GM18511 (cell line): ENCODE measurements at regions not wholly inside any gene's neighbourhood (a gene's known extent, or its start where the extent isn't known, plus 50 kb on each side); places are given as distances from the start of the nearest gene placed in this dataset.

Experiments used
- ATAC-seq: cut with Tn5 transposase; IDR thresholded peaks from one replicate; pipeline ENCODE4 v1.9.1; 2021; ENCODE audit warnings: mild to moderate bottlenecking, moderate library complexity; ENCODE audit not compliant: unreplicated experiment

DNA sequence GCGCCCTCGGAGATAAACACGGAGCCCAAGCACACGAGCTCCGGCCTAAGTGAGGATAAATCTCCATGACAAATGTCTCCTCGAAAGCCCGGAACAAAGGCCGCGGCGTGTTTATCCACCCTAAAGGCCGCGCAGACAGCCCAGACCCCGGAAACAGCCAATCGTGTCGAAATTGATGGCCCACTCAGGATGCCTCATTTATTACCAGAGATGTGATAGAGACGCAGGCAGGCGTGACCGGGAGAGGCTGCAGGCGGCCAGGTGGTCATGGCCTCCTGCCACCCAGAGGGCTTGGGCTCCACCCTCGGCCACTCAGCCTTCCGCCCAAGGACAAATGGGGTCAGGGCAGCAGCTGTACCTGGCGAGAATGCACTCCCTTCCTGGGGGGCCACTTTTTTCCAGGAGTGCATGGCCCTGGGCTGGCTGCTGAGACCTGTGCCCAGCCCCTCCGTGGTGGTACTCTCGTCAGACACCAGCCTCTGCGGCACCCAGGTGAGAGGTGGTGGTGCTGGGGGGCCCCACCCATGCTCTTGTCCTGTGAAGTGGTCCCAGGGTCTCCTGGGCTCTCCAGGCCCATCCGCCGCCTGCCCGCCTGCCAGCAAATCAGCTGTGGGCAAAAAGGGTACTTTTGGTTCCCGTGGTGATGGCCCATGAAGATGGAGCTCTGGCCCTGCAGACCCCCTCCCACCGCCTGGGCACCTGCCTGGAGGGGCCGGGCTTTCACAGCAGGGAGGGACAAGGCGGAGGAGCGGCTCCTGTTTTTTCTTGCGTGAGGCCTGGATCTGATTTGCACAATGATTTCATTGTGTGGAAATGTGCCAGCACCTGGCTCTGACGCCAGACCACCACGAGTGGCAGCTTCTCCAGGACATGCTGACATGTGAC lies 211.5 kb upstream of the C14orf180 start:
- ATAC-seq: no peak

DNA sequence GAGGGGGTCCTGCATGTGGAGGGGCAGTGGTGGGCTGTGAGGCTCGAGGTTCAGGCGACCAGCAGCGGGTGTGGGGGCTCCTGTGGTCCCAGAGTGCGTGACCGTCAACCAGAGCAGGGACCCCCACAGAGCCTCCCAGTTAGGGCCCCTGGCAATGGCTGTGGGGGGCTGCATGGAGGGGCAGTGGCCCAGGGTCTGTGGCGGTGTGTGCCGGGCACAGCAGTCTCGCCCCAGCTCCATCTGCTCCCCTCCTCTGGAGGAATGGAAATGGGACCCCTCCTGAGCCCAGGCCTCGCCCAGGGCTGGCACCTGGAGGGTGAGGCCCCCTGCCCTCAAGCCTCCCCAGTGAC lies 210.8 kb upstream of the C14orf180 start:
- no peak for ATAC-seq

DNA sequence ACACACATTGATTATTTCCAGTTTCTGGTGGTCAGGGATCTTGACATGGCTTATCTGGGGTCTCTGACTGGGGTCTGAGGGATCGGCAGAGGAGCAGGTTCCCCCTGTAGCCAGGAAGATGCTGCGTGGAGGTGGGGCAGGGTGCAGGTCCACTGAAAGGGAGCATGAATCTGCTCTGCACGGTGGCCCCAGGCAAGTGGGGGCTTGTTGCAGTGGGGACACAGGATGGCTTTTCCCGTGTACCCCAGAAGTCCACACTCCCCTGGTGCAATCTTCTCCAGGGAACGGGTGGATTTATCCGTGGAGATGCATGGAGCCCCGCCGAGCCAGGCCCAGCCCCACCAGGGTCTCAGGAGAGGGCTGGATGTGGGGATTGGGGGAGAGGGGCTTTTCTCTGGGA lies 210.4 kb upstream of the C14orf180 start:
- ATAC-seq: no peak

DNA sequence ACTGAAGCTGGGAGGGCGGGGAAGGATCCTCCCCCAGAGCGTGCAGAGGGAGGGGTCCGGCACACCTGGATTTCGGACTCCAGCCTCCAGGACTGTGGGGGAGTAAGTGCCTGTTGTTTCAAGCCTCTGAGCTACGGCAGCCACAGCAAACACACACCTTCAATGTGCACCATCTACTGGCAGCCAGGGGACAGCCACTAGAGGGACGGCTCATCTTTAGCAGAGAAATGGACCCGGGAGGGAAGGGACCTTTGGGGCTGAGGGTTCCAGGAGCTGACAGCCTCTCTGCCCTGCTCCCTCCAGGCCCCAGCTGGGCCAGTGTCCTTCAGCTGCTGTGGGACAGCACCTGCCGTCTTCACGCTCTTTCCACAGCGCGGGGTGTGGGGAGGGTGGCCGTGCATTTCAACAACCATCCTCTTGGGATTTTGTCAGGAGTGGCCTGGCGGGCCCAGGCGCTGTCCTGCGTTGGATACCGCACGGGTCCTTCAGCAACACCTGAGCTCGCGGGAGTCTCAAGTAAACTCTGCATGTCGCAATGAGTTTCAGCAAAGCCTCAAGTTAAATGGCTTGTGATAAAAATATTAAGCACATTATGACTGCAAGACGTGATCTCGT lies 209.2 kb upstream of the C14orf180 start:
- ATAC-seq: no peak

DNA sequence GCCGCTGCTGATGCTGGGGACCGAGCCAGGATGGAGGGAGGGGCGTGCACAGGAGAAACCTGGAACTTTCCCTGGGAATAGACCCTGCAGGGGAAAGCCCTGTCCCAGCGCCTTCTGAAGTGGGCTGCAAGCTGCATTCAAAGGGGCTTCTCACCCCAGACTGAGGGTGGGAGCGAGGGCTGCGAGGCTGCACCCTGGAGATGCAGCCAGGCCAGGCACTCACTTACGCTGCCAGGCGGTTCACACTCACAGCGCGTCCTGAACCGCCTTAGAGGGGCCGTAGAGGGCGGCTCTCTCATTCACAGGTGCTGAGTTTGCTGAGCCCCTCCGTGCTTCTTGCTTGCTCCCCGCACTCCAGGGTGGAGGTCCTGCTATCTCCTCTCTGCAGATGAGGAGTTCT lies 208.5 kb upstream of the C14orf180 start:
- ATAC-seq: no peak

DNA sequence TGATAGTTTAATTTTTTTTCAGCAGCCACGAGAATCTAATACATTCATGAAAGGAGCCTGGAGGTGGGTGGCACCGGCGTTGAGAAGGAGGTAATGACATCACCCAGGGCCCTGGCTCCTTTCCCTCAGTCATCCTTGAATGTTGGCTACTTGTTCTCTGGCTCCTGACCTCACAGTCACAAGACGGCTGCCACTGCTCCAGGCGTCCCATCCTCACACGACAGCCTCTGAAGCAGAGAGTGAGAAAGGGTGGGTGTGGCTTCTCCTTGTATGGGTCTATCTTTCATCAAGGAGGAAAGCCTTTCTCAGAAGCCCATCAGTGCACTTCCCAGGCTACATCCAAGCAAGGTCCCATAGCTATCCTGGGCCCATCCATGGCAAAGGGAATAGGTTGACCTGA lies 207.6 kb upstream of the C14orf180 start:
- no peak for ATAC-seq

DNA sequence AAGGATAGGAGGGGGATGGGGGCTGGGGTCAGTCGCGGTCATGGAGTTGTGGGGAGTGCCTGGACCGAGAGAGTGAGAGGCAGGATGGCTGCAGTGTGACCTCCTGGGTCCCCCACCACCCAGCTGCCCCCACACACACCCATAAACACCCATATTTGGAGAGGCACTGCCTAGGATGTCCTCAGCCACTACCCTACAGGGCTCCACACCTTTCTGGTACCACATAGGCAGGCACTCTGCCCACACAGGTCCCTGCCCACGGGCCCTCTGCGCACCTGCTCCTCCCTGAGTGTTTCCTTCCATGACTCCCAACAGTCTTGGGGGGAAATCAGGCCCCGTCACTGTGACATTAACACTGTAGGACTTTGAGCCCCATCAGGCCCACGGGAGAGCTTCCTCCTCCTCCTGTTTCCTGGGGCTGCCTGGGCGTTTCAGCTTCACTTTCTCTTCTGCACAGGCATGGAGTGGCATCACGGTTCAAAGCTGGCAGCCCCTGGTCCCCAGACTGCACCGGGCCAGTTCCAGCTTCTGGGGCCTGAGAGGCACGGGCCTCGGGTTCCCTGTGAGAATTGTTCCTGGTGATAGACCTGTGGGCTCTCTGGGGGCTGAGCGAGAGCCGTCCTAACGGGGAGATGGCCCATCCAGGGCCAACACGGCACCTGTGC lies 207.0 kb upstream of the C14orf180 start:
- ATAC-seq: no peak

DNA sequence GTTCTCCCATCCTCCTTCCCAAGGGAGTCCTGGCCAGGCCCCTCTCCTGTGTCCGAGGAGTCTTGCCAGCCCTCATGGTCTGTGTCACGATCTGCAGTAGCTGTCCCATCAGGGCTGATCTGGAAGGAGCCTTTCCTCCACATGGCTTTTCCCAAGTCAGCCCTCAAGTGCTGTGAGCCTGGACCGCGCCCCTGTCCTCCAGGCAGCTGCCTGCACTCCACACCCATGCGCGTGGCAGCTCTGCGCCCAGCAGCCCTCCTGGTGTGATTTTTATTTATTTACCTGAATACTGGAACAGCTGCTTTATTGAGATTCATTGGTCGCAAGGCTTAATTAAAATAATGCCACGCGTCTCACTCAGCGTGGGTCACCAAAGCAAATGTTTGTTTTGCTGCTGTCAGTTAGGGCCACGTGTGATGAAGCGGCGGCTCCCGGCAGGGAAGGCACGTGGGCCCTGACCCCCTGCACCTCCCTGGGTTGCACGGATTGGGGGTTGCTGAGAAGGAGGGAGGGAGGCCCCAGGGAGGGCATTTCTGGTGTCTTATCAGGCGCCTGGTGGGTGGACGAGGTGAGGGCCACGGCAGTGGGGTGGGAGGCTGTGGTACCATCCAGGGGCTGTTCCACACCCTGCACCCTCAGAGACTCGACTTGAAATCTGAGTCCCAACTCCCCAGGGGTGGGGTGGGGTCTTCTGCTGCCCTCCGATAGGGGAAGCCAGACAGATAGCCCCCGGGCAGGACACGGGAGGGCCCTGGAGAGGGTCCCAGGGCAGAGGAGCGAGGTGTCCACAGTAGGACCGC lies 206.3 kb upstream of the C14orf180 start:
- no peak for ATAC-seq

DNA sequence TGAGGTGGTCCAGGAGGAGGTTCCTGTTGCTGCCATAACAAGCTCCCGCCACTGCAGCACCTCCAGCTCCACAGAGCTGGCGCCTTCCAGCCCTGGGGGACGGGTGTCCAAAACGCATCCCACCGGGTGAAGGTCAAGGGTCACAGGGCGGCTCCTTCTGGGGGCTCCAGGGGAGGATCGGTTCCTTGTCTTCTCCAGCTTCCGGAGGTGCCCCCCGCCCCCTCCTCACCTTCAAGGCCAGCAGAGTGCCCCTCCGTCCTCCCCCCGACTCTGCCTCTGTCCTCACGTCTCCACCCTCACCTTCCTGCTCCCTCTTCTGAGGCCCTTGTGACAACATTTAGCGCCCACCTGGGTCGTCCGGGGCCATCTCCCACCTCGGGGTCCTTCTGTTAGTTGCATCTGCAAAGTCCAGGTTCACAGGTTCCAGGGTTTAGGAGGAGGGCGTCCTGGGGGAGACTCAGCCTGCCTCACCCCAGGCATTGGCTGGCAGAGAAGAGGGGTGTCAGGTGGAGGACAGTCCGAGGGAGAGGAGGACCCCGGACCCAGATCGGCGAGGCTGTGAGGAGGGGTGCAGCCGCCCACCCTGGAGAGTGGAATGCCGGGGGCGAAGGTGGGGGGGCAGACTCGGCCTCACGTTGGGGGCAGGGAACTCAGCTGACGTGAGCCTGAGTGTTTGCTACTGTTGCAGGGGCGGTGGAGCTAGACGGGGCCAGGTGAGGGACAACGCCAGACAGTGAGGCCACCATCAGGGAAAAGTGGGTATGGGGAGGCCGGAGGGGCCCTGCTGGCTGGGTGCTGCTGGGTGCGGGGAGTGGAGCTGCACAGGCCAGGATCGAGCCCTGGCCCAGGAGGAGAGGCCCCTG lies 205.5 kb upstream of the C14orf180 start:
- ATAC-seq: no peak

DNA sequence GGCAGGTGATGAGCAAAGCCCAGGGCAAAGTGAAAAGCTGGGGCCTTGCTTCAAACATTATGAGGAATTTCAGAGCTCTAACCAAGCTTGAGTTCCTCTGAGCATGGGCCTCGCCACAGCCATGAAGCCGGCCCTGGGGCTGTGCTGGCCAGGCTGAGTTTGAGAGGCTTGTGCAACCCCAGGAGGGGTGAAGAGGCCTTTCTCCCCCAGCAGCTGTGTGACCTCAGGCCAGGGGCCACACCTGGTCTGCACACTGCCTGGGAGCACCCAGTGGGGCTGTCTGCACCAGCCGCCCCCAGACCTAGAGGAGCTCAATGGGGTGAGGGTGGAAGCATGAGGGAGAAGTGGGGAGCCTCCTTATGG lies 204.9 kb upstream of the C14orf180 start:
- ATAC-seq: no peak

DNA sequence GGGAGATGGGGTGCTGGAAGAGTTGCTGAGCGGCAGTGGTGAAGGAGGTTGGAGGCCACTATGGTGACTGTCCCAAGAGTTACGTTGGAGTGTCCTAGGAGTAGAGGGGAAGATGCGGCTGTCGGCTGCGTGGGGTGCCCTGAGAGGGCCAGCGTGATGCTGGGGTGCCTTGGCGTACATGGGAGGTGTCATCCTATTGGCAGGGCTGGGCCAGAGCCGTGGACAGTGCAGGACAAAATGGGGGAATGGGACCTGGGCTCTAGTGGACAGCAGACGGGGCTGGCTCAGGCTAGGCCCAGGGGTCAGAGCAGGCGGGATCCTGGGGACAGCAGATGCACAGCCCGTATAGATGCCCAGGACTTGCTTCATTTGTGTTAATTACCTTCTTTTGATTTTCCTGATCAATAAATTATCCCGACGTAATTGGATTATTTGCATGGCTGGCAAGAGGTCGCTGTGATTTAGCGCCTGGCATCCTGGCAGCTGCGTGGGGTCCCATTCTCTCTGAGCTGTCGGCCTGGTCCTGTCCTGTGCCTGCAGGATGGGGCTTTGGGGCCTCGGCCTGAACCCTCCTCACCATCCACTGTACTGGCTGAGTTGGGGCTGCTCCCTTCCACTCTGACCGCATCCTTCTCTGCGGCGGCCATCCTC lies 203.9 kb upstream of the C14orf180 start:
- ATAC-seq: no peak

DNA sequence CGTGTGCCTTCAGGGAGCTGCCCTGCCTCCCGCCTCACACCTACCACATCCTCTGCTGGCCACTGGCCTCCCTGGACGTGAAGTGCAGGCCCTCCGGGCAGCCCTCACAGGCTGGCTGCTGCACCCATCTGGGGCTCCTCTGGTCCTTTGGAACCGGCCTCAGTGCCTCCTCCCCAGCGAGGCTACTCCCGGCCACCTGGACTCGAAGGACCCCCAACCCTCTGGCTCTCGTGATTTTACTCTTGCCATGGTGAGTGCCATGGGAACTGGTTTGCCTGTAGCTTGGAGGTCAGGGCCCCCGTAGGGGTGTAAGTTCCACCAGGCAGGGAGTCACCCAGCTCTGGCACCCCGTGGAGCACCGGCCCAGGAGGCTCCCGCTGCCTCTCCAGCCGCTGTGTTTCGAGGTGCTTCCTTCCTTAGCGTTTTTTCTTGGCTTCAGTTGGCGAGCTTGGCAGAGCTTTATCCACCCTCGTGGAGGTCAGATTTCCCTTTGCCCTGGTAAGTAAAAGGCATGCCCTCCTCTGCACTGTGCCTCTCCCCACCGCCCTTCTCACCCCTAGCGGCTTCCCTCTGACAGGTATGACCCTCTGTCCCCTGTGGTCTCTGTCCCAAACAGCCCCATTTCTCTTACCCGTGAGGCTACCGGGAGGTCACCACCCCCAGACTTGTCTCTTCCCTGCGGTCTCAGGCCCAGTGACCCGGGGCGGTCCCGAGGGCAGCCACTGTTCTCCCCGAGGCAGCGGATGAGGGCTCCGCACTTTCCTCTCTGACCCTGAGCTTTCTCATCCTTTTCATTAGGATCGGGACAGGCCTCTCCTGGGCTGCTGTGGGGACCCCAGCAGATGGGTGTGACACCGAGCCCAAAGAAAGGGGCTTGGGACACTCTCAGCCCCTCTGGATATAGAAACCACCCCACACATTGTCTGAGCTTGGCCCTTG lies 203.1 kb upstream of the C14orf180 start:
- ATAC-seq: no peak

DNA sequence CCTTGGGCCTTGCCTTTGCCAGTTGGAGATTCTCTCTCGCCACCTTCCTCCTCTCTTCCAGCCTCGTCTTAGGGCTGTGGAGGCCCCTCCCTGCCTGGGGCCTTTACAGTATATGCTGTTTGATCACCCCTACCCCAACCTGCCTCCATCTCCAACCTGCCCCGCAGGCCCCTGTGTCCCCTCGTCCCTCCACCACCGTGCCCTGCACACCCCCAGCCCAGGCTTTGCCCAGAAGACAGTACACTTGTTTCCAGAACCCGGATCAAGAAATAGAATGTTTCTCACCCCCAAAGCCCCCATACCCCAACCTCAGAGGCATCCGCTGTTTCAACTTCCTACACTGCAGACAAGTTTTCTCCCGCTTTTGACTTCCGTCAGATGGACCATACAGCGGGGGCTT lies 202.3 kb upstream of the C14orf180 start:
- no peak for ATAC-seq

DNA sequence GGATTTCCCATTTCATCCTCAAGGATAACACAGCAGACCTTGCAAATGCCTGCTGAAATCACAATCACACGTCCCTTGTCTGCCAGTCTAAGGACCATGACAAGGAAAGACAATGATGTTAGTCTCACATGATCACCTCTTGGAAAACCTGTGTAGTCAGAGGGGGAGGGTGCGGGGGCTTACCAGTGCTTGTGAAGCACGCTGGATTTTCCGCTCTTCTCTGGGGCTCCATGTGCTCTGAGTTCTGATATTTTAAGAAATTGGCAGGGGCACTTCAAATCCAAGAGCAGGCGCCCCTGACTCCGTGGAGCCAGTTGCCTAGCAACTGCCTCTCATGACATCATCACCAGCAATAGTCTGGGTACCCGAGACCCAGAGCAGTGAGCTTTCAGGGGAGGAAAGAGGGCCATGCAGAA lies 200.9 kb upstream of the C14orf180 start:
- no peak for ATAC-seq

DNA sequence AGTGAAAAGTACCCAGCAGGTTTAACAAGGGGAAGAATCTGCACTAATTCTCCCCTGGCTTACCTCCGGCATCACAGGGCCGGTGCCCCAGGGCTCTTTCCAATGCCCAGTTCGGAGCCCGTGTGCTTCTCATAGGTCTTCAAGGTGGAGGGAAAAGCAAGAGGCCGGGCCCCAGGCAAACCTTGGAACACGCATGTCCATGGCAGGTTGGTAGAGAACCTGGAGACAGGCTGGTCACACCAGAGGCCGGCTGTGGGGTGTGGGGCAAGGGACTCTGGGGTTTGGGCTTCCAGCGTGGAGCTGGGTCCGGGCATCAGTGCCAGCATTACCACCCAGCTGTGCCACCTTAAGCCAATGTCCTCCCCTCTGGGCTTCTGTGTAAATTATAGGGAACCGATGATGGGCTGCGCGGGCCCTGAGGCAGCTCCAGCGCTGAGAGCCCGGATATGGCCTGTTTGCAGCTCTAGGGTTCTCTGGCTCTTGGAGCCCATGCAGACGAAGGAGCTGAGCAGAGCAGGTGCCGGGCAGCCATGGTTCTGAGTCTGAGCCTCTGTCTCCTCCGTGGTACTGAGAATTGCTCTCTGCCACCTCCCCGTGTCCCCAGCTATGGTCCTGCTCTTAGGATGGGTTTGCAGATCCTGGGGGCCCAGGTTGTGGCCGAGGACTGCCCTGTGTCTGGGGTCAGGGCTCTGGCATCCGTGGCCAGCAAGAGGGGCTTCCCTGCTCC lies 197.0 kb upstream of the C14orf180 start:
- ATAC-seq: no peak

DNA sequence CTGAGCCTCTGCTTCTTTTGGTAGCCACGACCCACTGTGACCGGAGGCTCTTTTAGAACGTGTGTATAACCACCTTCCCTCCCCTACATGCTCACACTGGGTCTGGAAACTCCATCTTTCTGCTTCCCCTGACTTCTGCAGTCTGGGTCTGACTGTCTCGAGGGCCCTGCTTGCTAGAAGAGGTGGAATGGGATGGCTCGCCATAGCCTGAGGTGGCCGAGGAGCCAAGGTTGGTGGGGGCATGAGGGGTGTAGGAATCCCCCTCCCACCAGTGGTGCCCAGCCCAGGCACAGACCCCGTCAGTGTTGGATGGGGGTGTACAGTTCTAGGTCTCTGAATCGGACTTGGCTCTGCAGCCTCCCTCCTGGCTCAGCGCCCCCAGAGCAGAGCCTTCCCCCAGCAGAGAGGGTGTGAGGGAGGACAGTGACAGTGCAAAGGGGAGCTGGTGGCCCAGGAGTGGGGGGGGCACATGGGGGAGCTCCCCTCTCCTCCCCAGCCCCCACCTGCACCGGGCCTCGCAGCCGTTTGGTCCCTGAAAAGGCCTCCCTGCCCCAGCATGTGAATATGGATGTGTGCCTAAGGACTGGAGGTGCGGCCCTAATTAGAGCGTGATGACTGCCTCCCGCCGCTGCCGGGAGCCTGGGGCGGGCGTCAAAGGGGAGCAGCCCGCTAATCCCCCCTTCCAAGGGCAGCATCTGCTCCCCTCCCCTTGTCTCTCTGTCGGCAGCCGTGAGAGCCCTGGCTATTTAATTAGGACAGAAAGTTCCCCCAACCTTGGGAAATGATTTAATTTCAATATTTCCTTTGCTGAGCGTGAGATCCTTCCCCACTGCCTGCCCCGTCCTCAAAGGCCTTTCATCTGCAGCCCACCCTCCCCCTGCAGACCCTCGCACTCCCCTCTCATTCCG lies 196.2 kb upstream of the C14orf180 start:
- ATAC-seq: no peak
